H1 (cell line): ENCODE measurements at regions not wholly inside any gene's neighbourhood (a gene's known extent, or its start where the extent isn't known, plus 50 kb on each side); places are given as distances from the start of the nearest gene placed in this dataset.

Experiments used
- CTCF ChIA-PET: fragments of 300-600 bp; sonication (Branson Sonifier 250); formaldehyde crosslinking; loops from one replicate; lab custom pipeline; 2021; ENCODE audit not compliant: partially characterized antibody; lab: Charles Lee
- POLR2A ChIA-PET: fragments of 300-600 bp; sonication (Branson Sonifier 250); formaldehyde crosslinking; loops from one replicate; lab custom pipeline; 2021; ENCODE audit warnings: inconsistent platforms; ENCODE audit not compliant: partially characterized antibody; lab: Charles Lee
- DNase-seq, 2 experiments: peaks; one replicate each; pipeline versions ENCODE4 v3.0.0 to v3.0.0-alpha.2; 2010 to 2022; ENCODE audit warnings: low spot score in 2 of 2, low read depth in 1 of 2, mixed read lengths in 1 of 2
- FAIRE-seq: peaks from 2 replicates; lab custom pipeline; 2011; peaks lifted over from hg19 to GRCh38; lab: Jason Lieb, UNC
- H2AFZ ChIP-seq: 2 replicates; pipeline ENCODE4 v1.8.1; 2012; ENCODE audit warnings: low read length, inconsistent platforms
- H2AK5ac ChIP-seq: 2 replicates; pipeline ENCODE4 v1.6.1; 2013; ENCODE audit warnings: low read depth, low read length
- H2BK120ac ChIP-seq: replicated peaks from 2 replicates; pipeline ENCODE3; 2013; ENCODE audit warnings: low read depth, low read length, inconsistent platforms
- H2BK12ac ChIP-seq: 2 replicates; pipeline ENCODE4 v1.6.1; 2013; ENCODE audit warnings: low read depth, low read length
- H2BK15ac ChIP-seq: 2 replicates; pipeline ENCODE4 v1.6.1; 2013; ENCODE audit warnings: low read length
- H2BK20ac ChIP-seq: 2 replicates; pipeline ENCODE4 v1.6.1; 2013; ENCODE audit warnings: low read length
- H2BK5ac ChIP-seq: 2 replicates; pipeline ENCODE4 v1.6.1; 2013; ENCODE audit warnings: low read depth, low read length
- H3K14ac ChIP-seq: 2 replicates; pipeline ENCODE4 v1.6.1; 2013; ENCODE audit warnings: inconsistent platforms; ENCODE audit not compliant: insufficient read length
- H3K18ac ChIP-seq: 2 replicates; pipeline ENCODE4 v1.6.1; 2013; ENCODE audit warnings: low read length; ENCODE audit errors: extremely low read depth
- H3K23ac ChIP-seq: 2 replicates; pipeline ENCODE4 v1.6.1; 2013; ENCODE audit warnings: inconsistent platforms; ENCODE audit not compliant: insufficient read length
- H3K23me2 ChIP-seq: 2 replicates; pipeline ENCODE4 v1.6.1; 2013; ENCODE audit warnings: low read depth, low read length
- H3K27ac ChIP-seq: 2 replicates; pipeline ENCODE4 v1.6.1; 2011; ENCODE audit warnings: low read depth, low read length, inconsistent platforms
- H3K27me3 ChIP-seq, 4 experiments: replicated peaks in 1 of 4; 1 replicate in 1 of 4; 2 replicates in 3 of 4; pipeline versions ENCODE4 v1.6.1 to v1.8.1; 2011 to 2013; ENCODE audit warnings: low read length in 3 of 4, mild to moderate bottlenecking in 3 of 4, inconsistent platforms in 2 of 4, mixed read lengths in 2 of 4, moderate library complexity in 1 of 4; ENCODE audit not compliant: control insufficient read depth in 3 of 4, insufficient read depth in 3 of 4; ENCODE audit errors: extremely low read depth in 1 of 4
- H3K36me3 ChIP-seq, 4 experiments: 2 replicates each; pipeline versions ENCODE4 v1.6.1 to v1.8.1; 2011 to 2013; ENCODE audit warnings: mild to moderate bottlenecking in 4 of 4, low read length in 3 of 4, moderate library complexity in 2 of 4, control low read depth in 1 of 4, inconsistent platforms in 1 of 4; ENCODE audit not compliant: insufficient read depth in 4 of 4, control insufficient read depth in 2 of 4
- H3K4ac ChIP-seq: replicated peaks from 2 replicates; pipeline ENCODE3; 2013; ENCODE audit warnings: low read length, low read depth, mixed read lengths, inconsistent platforms; ENCODE audit not compliant: insufficient read length
- H3K4me1 ChIP-seq, 4 experiments: replicated peaks in 1 of 4; 1 replicate in 1 of 4; 2 replicates in 3 of 4; pipeline versions ENCODE4 v1.6.1 to v1.8.1; 2011 to 2013; ENCODE audit warnings: low read length in 3 of 4, inconsistent platforms in 2 of 4, mixed read lengths in 1 of 4; ENCODE audit not compliant: insufficient read depth in 4 of 4, control insufficient read depth in 3 of 4
- H3K4me2 ChIP-seq, 2 experiments: 2 replicates each; pipeline versions ENCODE4 v1.6.1 to v1.8.1; 2011 to 2013; ENCODE audit warnings: low read depth in 2 of 2, low read length in 2 of 2, control low read depth in 1 of 2, inconsistent platforms in 1 of 2, mild to moderate bottlenecking in 1 of 2; ENCODE audit not compliant: insufficient read depth in 1 of 2
- H3K4me3 ChIP-seq, 4 experiments: fragments of 200-600, 300-600 bp in 1 of 4; sonication (generic), shearing (Covaris generic), sonication (Bioruptor Twin) in 1 of 4; 2 replicates each; pipeline versions ENCODE4 v1.5.1 to v1.8.1; 2011 to 2016; ENCODE audit warnings: low read length in 4 of 4, low read depth in 3 of 4, control low read depth in 2 of 4, inconsistent platforms in 2 of 4, mild to moderate bottlenecking in 2 of 4, mixed read lengths in 1 of 4, moderate library complexity in 1 of 4; ENCODE audit not compliant: insufficient read depth in 2 of 4; ENCODE audit errors: extremely low read depth in 1 of 4
- H3K56ac ChIP-seq: replicated peaks from 2 replicates; pipeline ENCODE3; 2013; ENCODE audit warnings: low read depth, mild to moderate bottlenecking, mixed read lengths, low read length, inconsistent platforms; ENCODE audit not compliant: insufficient read length
- H3K79me1 ChIP-seq: 2 replicates; pipeline ENCODE4 v1.6.1; 2013; ENCODE audit warnings: low read depth, low read length, control low read depth
- H3K79me2 ChIP-seq, 2 experiments: 2 replicates each; pipeline versions ENCODE4 v1.6.1 to v1.8.1; 2012 to 2013; ENCODE audit warnings: low read length in 2 of 2, mild to moderate bottlenecking in 2 of 2, inconsistent platforms in 1 of 2; ENCODE audit not compliant: insufficient read depth in 2 of 2, control insufficient read depth in 1 of 2
- H3K9ac ChIP-seq, 4 experiments: replicated peaks in 1 of 4; 1 replicate in 1 of 4; 2 replicates in 3 of 4; pipeline versions ENCODE4 v1.6.1 to v1.8.1; 2011 to 2013; ENCODE audit warnings: low read depth in 3 of 4, low read length in 3 of 4, control low read depth in 2 of 4, mild to moderate bottlenecking in 2 of 4, moderate library complexity in 2 of 4, inconsistent platforms in 1 of 4; ENCODE audit errors: extremely low read depth in 1 of 4
- H3K9me3 ChIP-seq, 2 experiments: 2 replicates each; pipeline versions ENCODE4 v1.6.1 to v1.8.1; 2012 to 2013; ENCODE audit warnings: mild to moderate bottlenecking in 2 of 2, moderate library complexity in 2 of 2, control low read depth in 1 of 2, inconsistent platforms in 1 of 2, low read depth in 1 of 2, low read length in 1 of 2, mixed read lengths in 1 of 2; ENCODE audit not compliant: insufficient read depth in 2 of 2
- H4K20me1 ChIP-seq, 2 experiments: replicated peaks in 1 of 2; 2 replicates each; pipeline versions ENCODE3 to v1.8.1; 2011 to 2013; ENCODE audit warnings: inconsistent platforms in 2 of 2, low read length in 2 of 2, mild to moderate bottlenecking in 1 of 2; ENCODE audit not compliant: insufficient read depth in 2 of 2, control insufficient read depth in 1 of 2
- H4K5ac ChIP-seq: 2 replicates; pipeline ENCODE4 v1.6.1; 2013; ENCODE audit warnings: low read length, low read depth, mixed read lengths, inconsistent platforms; ENCODE audit not compliant: insufficient read length
- H4K8ac ChIP-seq: 2 replicates; pipeline ENCODE4 v1.8.0; 2013; ENCODE audit warnings: mild to moderate bottlenecking, moderate library complexity, low read length, inconsistent platforms; ENCODE audit not compliant: insufficient read depth; ENCODE audit errors: extremely low read depth
- H4K91ac ChIP-seq: replicated peaks from 2 replicates; pipeline ENCODE3; 2013; ENCODE audit warnings: low read length, mixed read lengths, inconsistent platforms; ENCODE audit not compliant: insufficient read length
- BACH1 ChIP-seq: IDR thresholded peaks from 2 replicates; pipeline ENCODE4 v1.6.1; 2012; ENCODE audit warnings: low read length, improper control_type of control experiment
- BRCA1 ChIP-seq: IDR thresholded peaks from 2 replicates; pipeline ENCODE4 v1.6.1; 2012; ENCODE audit warnings: low read depth, low read length, improper control_type of control experiment
- EGR1 ChIP-seq: IDR thresholded peaks from 2 replicates; pipeline ENCODE4 v1.6.1; 2011; ENCODE audit warnings: low read depth, low read length, borderline replicate concordance
- EZH2 ChIP-seq: fragments of 200-600 bp; sonication (generic); IDR thresholded peaks from 2 replicates; pipeline ENCODE4 v1.7.1; 2012; ENCODE audit warnings: low read depth, mild to moderate bottlenecking, moderate library complexity, low read length, inconsistent platforms; ENCODE audit not compliant: severe bottlenecking
- HDAC6 ChIP-seq: IDR thresholded peaks from one replicate; pipeline ENCODE4 v1.7.1; 2012; ENCODE audit warnings: low read depth, mild to moderate bottlenecking, inconsistent platforms, low read length, moderate library complexity
- JUN ChIP-seq: IDR thresholded peaks from 2 replicates; pipeline ENCODE4 v1.6.1; 2011; ENCODE audit warnings: low read depth, mild to moderate bottlenecking, improper control_type of control experiment, low read length
- NRF1 ChIP-seq: IDR thresholded peaks from 2 replicates; pipeline ENCODE4 v1.6.1; 2011; ENCODE audit warnings: mild to moderate bottlenecking, low read depth, low read length, improper control_type of control experiment
- RAD21 ChIP-seq, 2 experiments: IDR thresholded peaks in 1 of 2; conservative IDR thresholded peaks in 1 of 2; 2 replicates each; pipeline ENCODE4 v1.6.1; 2011; ENCODE audit warnings: low read depth in 2 of 2, low read length in 2 of 2, improper control_type of control experiment in 1 of 2, inconsistent platforms in 1 of 2, mild to moderate bottlenecking in 1 of 2, moderate library complexity in 1 of 2
- RBBP5 ChIP-seq: IDR thresholded peaks from 2 replicates; pipeline ENCODE4 v1.7.1; 2012; ENCODE audit warnings: low read depth, mild to moderate bottlenecking, inconsistent platforms, low read length, moderate library complexity, borderline replicate concordance
- RNF2 ChIP-seq: fragments of 200-900, 300-1000 bp; sonication (generic); IDR thresholded peaks from 2 replicates; pipeline ENCODE4 v1.7.1; 2016; ENCODE audit warnings: borderline replicate concordance, low read depth, mild to moderate bottlenecking, antibody characterized with exemption, low read length; ENCODE audit not compliant: poor library complexity, severe bottlenecking; ENCODE audit errors: missing control alignments
- SIX5 ChIP-seq: IDR thresholded peaks from 2 replicates; pipeline ENCODE4 v1.6.1; 2011; ENCODE audit warnings: mild to moderate bottlenecking, low read depth, low read length
- SRF ChIP-seq: IDR thresholded peaks from 2 replicates; pipeline ENCODE4 v1.6.1; 2011; ENCODE audit warnings: mild to moderate bottlenecking, low read depth, low read length, moderate library complexity
- TAF1 ChIP-seq: IDR thresholded peaks from 2 replicates; pipeline ENCODE4 v1.6.1; 2011; ENCODE audit warnings: mild to moderate bottlenecking, low read depth, low read length
- TCF12 ChIP-seq: IDR thresholded peaks from 2 replicates; pipeline ENCODE4 v1.6.1; 2011; ENCODE audit warnings: low read depth, mild to moderate bottlenecking, low read length
- TF ChIP-seq, protein P1 (sequence below): IDR thresholded peaks from 2 replicates; pipeline ENCODE4 v1.6.1; 2012; ENCODE audit warnings: inconsistent platforms

DNA sequence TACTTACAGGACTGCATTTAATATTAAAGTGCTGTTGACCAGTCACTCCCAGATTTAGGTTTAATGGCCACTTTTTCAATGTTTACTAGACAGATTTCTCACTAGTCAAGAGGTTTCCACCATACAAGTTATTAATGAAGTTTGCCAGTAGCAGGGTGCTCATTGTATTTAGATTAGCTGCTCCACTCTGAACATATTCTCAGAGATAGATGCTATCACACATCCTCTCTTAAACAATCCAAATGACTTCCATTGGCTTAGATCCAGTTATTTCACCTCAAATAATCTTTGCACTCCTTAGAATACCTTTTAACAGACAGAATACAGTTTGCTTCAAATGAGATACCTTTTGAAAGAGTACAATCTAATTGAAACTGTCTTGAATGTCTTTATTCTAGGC, 276.1 kb downstream of the HDGFL1 start:
- H3K9me3 ChIP-seq, result peaks cover 4% of the 10 kb centered on the region in 2 experiments; a peak in 1 of 4 replicates
- no peaks in the 10 kb centered on the region for H3K23me2 ChIP-seq
- no peak overlapping the region for H4K8ac ChIP-seq
- no peak overlapping the region for H2AFZ ChIP-seq
- H3K79me2 ChIP-seq, result no peaks in the 10 kb centered on the region
- H4K20me1 ChIP-seq, result no peaks in the 10 kb centered on the region
- H3K14ac ChIP-seq, result no peak overlapping the region
- H3K27ac ChIP-seq, result no peak overlapping the region
- H3K27me3 ChIP-seq, result no peaks in the 10 kb centered on the region
- CTCF ChIA-PET, result no interaction called here
- H3K4me2 ChIP-seq, result no peak overlapping the region
- no peak overlapping the region for H3K4ac ChIP-seq
- H2BK20ac ChIP-seq, result no peak overlapping the region
- H3K36me3 ChIP-seq, result peaks cover 0 to 3% (median 0%) of the 10 kb centered on the region in 4 experiments; a peak in 1 of 8 replicates
- H3K23ac ChIP-seq, result no peak overlapping the region
- no peak overlapping the region for H3K18ac ChIP-seq
- no peaks in the 10 kb centered on the region for H3K79me1 ChIP-seq
- no peak overlapping the region for H3K4me3 ChIP-seq
- no peak overlapping the region for H2BK12ac ChIP-seq
- H2BK5ac ChIP-seq, result no peak overlapping the region
- FAIRE-seq (no peak), DNase-seq (no peak)
- H3K9ac ChIP-seq, result no peak overlapping the region
- H4K5ac ChIP-seq, result no peak overlapping the region
- H2AK5ac ChIP-seq, result no peak overlapping the region
- POLR2A ChIA-PET, result no interaction called here
- H4K91ac ChIP-seq, result no peak overlapping the region
- H2BK120ac ChIP-seq, result no peak overlapping the region
- no peak overlapping the region for H3K56ac ChIP-seq
- H2BK15ac ChIP-seq, result no peak overlapping the region
- TF ChIP-seq RNF2, result no peak
- TF ChIP-seq JUN, result no peak
- no peak for TF ChIP-seq BRCA1
- no peak for TF ChIP-seq EZH2
- TF ChIP-seq HDAC6, result no peak
- TF ChIP-seq TCF12, result no peak
- TF ChIP-seq RAD21 (IDR thresholded peaks at IDR 0.05 in 1 of 2, conservative IDR thresholded peaks at IDR 0.05 in 1 of 2; ENCODE audit: low read depth in 2 of 2, low read length in 2 of 2), result no peak
- TF ChIP-seq NRF1, result no peak
- TF ChIP-seq EGR1, result no peak
- TF ChIP-seq SIX5, result no peak
- no peak for TF ChIP-seq RBBP5
- TF ChIP-seq, protein P1, sequence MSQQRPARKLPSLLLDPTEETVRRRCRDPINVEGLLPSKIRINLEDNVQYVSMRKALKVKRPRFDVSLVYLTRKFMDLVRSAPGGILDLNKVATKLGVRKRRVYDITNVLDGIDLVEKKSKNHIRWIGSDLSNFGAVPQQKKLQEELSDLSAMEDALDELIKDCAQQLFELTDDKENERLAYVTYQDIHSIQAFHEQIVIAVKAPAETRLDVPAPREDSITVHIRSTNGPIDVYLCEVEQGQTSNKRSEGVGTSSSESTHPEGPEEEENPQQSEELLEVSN, result no peak
- TF ChIP-seq SRF, result no peak
- TF ChIP-seq BACH1, result no peak
- no peak for TF ChIP-seq TAF1
- no peaks in the 10 kb centered on the region for H3K4me1 ChIP-seq
